Mesendoderm (in vitro differentiated cells): ENCODE measurements at regions not wholly inside any gene's neighbourhood (a gene's known extent, or its start where the extent isn't known, plus 50 kb on each side); places are given as distances from the start of the nearest gene placed in this dataset.

Experiments used
- DNase-seq: peaks from one replicate; pipeline ENCODE4 v3.0.0; 2013
- H2AK5ac ChIP-seq: 2 replicates; pipeline ENCODE4 v1.6.1; 2013; ENCODE audit warnings: low read length, inconsistent platforms
- H2BK120ac ChIP-seq: 2 replicates; pipeline ENCODE4 v1.6.1; 2013; ENCODE audit warnings: low read depth, mild to moderate bottlenecking, low read length, moderate library complexity, mixed read lengths
- H2BK15ac ChIP-seq: replicated peaks from 2 replicates; pipeline ENCODE4 v1.6.1; 2013; ENCODE audit warnings: low read depth, mild to moderate bottlenecking, moderate library complexity
- H2BK5ac ChIP-seq: 2 replicates; pipeline ENCODE4 v1.6.1; 2013; ENCODE audit warnings: low read length, inconsistent platforms
- H3K18ac ChIP-seq: 2 replicates; pipeline ENCODE4 v1.6.1; 2013; ENCODE audit warnings: mild to moderate bottlenecking, low read length, mixed read lengths
- H3K23ac ChIP-seq: one replicate; pipeline ENCODE4 v1.6.1; 2013; ENCODE audit warnings: low read length
- H3K27ac ChIP-seq: 2 replicates; pipeline ENCODE4 v1.5.1; 2013; ENCODE audit warnings: low read depth, mild to moderate bottlenecking, inconsistent platforms, low read length, moderate library complexity
- H3K27me3 ChIP-seq: 2 replicates; pipeline ENCODE4 v1.6.1; 2013; ENCODE audit warnings: low read length, control low read depth, mild to moderate bottlenecking, inconsistent platforms; ENCODE audit not compliant: insufficient read depth, poor library complexity
- H3K36me3 ChIP-seq: 2 replicates; pipeline ENCODE4 v1.6.1; 2013; ENCODE audit warnings: low read length, inconsistent platforms; ENCODE audit not compliant: control insufficient read depth, insufficient read depth
- H3K4ac ChIP-seq: one replicate; pipeline ENCODE4 v1.6.1; 2013; ENCODE audit warnings: low read depth, mild to moderate bottlenecking, low read length, moderate library complexity
- H3K4me1 ChIP-seq: 2 replicates; pipeline ENCODE4 v1.6.1; 2013; ENCODE audit warnings: low read depth, low read length, inconsistent platforms; ENCODE audit not compliant: control insufficient read depth
- H3K4me2 ChIP-seq: 2 replicates; pipeline ENCODE4 v1.6.1; 2013; ENCODE audit warnings: low read length
- H3K4me3 ChIP-seq: 2 replicates; pipeline ENCODE4 v1.5.1; 2013; ENCODE audit warnings: mild to moderate bottlenecking, low read length
- H3K56ac ChIP-seq: one replicate; pipeline ENCODE4 v1.6.1; 2013; ENCODE audit warnings: low read length
- H3K79me1 ChIP-seq: 2 replicates; pipeline ENCODE4 v1.6.1; 2013; ENCODE audit warnings: low read length, inconsistent platforms
- H3K79me2 ChIP-seq: 2 replicates; pipeline ENCODE4 v1.6.1; 2013; ENCODE audit warnings: mild to moderate bottlenecking, low read length; ENCODE audit not compliant: control insufficient read depth, insufficient read depth
- H3K9ac ChIP-seq: 2 replicates; pipeline ENCODE4 v1.6.1; 2013; ENCODE audit warnings: low read length, inconsistent platforms
- H4K5ac ChIP-seq: one replicate; pipeline ENCODE4 v1.6.1; 2013; ENCODE audit warnings: low read length
- H4K8ac ChIP-seq: one replicate; pipeline ENCODE4 v1.6.1; 2013; ENCODE audit warnings: low read depth, mild to moderate bottlenecking, control low read depth, low read length, moderate library complexity
- WGBS: extraction: QIAGEN DNeasy Blood & Tissue Kit; methylation state at CpG from one replicate; pipeline ENCODE4 v1.1.7; 2013; ENCODE audit warnings: low lambda C conversion rate, missing lambda C conversion rate; ENCODE audit not compliant: insufficient coverage; ENCODE audit errors: extremely low coverage; 5-methylcytosine and 5-hydroxymethylcytosine counted together

DNA sequence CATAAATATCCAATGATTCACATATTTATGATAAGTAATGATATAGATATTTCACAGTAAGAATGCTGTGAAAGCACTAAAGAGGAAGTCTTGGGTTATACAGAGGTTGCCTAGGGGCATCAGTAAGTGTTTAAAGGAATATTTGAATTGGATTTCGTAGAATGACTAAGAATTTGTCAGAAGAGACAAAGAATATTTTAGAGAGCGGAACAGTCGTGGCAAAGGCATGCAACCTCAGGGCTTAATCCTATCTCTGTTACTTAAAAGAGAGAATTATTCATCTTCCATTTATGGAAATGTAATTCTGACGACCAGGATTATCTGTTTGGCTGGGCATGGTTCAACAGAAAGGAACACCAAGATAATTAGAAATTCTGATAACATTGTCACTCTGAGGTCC lies 171.9 kb upstream of the NR5A2 start:
- Histone ChIP-seq H3K79me1 (no peaks in the 10 kb centered on the region), H3K79me2 (no peaks in the 10 kb centered on the region)
- WGBS, result 100% methylated on average over 2 of the region's 4 CpGs

DNA sequence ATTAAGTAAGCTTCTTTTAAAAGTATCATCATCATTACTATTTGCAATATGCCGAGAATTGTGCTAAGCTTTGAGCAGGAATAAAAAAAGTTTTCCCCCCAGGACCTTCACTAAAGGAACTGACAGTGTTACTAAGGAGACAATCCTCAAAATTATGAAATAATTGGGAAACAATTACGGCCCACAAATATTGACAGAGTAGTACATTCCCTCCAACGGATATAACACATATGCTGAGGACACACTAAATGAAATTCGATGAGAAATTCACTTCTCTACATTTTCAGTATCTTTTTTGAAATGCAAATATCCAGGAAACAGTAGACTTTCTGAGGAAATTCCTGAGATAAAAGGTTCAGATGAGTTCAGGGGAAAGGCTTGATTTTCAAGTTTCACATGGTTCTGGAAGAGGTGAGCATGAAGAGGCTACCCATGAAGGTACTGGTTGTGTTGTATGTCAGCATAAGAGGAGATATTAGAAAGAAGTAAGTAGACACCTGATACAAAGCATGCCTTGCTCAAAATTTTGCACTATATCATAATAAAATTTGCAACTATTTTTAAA lies 171.2 kb upstream of the NR5A2 start:
- Histone ChIP-seq H3K79me2 (no peaks in the 10 kb centered on the region), H4K8ac (no peak overlapping the region), H3K4me3 (no peak overlapping the region), H3K4me1 (peaks cover 3% of the 10 kb centered on the region), H3K4me2 (no peak overlapping the region), H2BK120ac (no peak overlapping the region), H2AK5ac (no peak overlapping the region), H3K4ac (no peak overlapping the region), H2BK5ac (no peak overlapping the region), H3K18ac (no peak overlapping the region), H3K56ac (no peak overlapping the region), H4K5ac (no peak overlapping the region), H2BK15ac (no peak overlapping the region), H3K36me3 (no peaks in the 10 kb centered on the region), H3K9ac (no peak overlapping the region), H3K79me1 (no peaks in the 10 kb centered on the region), H3K27ac (no peak overlapping the region), H3K27me3 (no peaks in the 10 kb centered on the region), H3K23ac (no peak overlapping the region)
- peak; percentile 51 for DNase-seq
- no CpG with 5 or more reads among the region's 4 CpGs for WGBS

More for the DNA sequence above, 171.9 kb upstream of the NR5A2 start:
- Histone ChIP-seq H3K27ac (no peak overlapping the region), H2BK5ac (no peak overlapping the region), H3K4ac (no peak overlapping the region), H2BK15ac (no peak overlapping the region), H3K4me3 (no peak overlapping the region), H3K9ac (no peak overlapping the region), H2AK5ac (no peak overlapping the region), H3K56ac (no peak overlapping the region), H4K5ac (no peak overlapping the region), H3K4me2 (no peak overlapping the region), H3K18ac (no peak overlapping the region), H2BK120ac (no peak overlapping the region), H3K4me1 (peaks cover 3% of the 10 kb centered on the region), H3K27me3 (no peaks in the 10 kb centered on the region), H3K23ac (no peak overlapping the region), H4K8ac (no peak overlapping the region), H3K36me3 (no peaks in the 10 kb centered on the region)
- DNase-seq, result peak; percentile 19

DNA sequence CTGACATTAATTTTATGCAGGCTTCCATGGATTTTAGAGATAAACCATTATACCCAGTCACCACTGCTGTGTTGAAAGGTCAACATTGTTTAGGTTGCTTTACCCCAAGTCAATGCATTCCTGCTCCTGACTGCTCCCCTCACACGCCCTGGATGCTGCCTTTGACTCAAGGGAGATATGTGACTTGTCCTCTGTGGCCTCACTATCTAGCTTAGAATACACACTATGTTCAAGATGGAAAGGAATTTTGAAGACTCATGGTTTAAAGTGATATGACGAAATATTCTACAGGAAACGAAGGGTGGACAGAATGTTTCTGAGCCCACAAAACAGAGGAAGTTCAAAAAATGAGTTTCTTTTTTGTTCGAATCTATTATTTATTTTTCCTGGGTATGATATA lies 170.4 kb upstream of the NR5A2 start:
- H3K79me2 ChIP-seq, result no peaks in the 10 kb centered on the region
- H3K18ac ChIP-seq, result no peak overlapping the region
- no peak overlapping the region for H2BK15ac ChIP-seq
- no peak overlapping the region for H3K23ac ChIP-seq
- peak; percentile 51 for DNase-seq
- H3K27ac ChIP-seq, result no peak overlapping the region
- H3K36me3 ChIP-seq, result no peaks in the 10 kb centered on the region
- H3K4me1 ChIP-seq, result peaks cover 3% of the 10 kb centered on the region
- H2AK5ac ChIP-seq, result no peak overlapping the region
- no peak overlapping the region for H3K9ac ChIP-seq
- H2BK5ac ChIP-seq, result no peak overlapping the region
- no peaks in the 10 kb centered on the region for H3K27me3 ChIP-seq
- H3K79me1 ChIP-seq, result no peaks in the 10 kb centered on the region
- no peak overlapping the region for H4K5ac ChIP-seq
- H3K4me3 ChIP-seq, result no peak overlapping the region
- no peak overlapping the region for H3K4ac ChIP-seq
- no peak overlapping the region for H3K56ac ChIP-seq
- no peak overlapping the region for H3K4me2 ChIP-seq
- H4K8ac ChIP-seq, result no peak overlapping the region
- no CpG with 5 or more reads among the region's 4 CpGs for WGBS
- no peak overlapping the region for H2BK120ac ChIP-seq

DNA sequence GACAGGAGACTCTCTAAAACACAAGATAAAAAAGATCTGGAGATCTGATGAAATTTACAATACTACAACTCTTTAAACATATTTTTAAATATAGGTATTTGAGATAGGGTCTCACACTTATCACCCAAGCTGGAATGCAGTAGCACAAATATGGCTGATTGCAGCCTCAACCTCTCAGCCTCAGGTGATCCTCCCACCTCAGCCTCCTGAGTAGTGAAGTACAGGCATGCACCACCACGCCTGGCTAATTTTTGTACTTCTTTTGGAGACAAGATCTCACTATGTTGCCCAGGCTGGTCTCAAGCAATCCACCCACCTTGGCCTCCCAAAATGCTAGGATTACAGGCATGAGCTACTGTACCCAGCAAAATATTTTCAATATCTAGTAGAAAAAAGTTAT lies 170.0 kb upstream of the NR5A2 start:
- H3K27ac ChIP-seq, result no peak overlapping the region

DNA sequence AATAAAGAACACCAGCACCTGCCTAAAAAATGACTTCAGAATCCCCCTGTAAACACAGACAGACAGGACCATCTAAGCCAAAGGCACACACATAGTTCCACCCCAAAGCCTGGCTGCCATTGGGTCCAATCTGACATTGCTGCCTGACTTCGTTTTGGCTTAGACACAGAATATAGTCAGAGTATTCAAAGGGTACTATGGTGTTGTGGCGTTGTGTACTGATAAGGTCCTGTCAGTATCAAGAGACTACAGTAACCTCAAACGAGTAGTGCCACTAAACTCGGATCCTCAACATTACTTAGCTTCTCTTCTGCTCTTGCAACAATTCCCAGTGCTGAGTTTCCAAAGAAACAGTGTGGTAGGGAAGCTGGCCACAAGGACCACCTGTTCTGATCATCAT lies 169.3 kb upstream of the NR5A2 start:
- no peaks in the 10 kb centered on the region for H3K79me1 ChIP-seq
- no peaks in the 10 kb centered on the region for H3K27me3 ChIP-seq
- WGBS, result no CpG with 5 or more reads among the region's 4 CpGs
- no peak overlapping the region for H2BK15ac ChIP-seq
- H3K4me2 ChIP-seq, result no peak overlapping the region
- H2BK5ac ChIP-seq, result no peak overlapping the region
- peaks cover 3% of the 10 kb centered on the region for H3K4me1 ChIP-seq
- no peak overlapping the region for H2AK5ac ChIP-seq
- H3K79me2 ChIP-seq, result no peaks in the 10 kb centered on the region
- H3K23ac ChIP-seq, result no peak overlapping the region
- no peak overlapping the region for H4K5ac ChIP-seq
- H3K4ac ChIP-seq, result no peak overlapping the region
- H3K56ac ChIP-seq, result no peak overlapping the region
- H3K4me3 ChIP-seq, result no peak overlapping the region
- no peak overlapping the region for H4K8ac ChIP-seq
- H2BK120ac ChIP-seq, result no peak overlapping the region
- DNase-seq, result no peak
- H3K18ac ChIP-seq, result no peak overlapping the region
- no peak overlapping the region for H3K27ac ChIP-seq
- H3K9ac ChIP-seq, result no peak overlapping the region
- no peaks in the 10 kb centered on the region for H3K36me3 ChIP-seq

More for the DNA sequence above, 170.0 kb upstream of the NR5A2 start:
- Histone ChIP-seq H3K18ac (no peak overlapping the region), H2BK15ac (no peak overlapping the region), H2BK5ac (no peak overlapping the region), H2AK5ac (no peak overlapping the region), H4K5ac (no peak overlapping the region), H3K36me3 (no peaks in the 10 kb centered on the region), H3K27me3 (no peaks in the 10 kb centered on the region), H3K4me3 (no peak overlapping the region), H2BK120ac (no peak overlapping the region), H3K9ac (no peak overlapping the region), H4K8ac (no peak overlapping the region), H3K79me2 (no peaks in the 10 kb centered on the region), H3K79me1 (no peaks in the 10 kb centered on the region), H3K4me2 (no peak overlapping the region), H3K4me1 (peaks cover 3% of the 10 kb centered on the region), H3K4ac (no peak overlapping the region), H3K23ac (no peak overlapping the region), H3K56ac (no peak overlapping the region)
- no CpG with 5 or more reads among the region's 1 CpG for WGBS
- no peak for DNase-seq

DNA sequence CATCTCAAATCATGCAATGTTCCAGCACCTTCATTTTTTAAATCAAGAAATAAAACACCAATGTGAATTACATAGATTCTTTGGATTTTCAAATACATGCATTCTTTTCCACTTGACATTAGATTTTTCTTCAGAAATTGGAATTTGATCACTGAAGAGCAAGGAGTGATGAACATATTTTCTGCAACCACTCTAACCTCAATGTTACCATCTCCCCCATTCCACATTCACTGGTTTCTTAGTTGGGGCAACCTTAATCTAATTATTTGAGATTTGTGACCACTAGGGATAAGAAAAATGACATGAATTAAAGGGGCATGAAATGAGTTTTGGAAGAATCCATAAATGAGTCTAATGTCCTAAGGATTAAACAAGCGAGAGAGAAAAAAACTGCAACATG lies 168.7 kb upstream of the NR5A2 start:
- H4K5ac ChIP-seq, result no peak overlapping the region
- no peaks in the 10 kb centered on the region for H3K36me3 ChIP-seq
- H3K4me3 ChIP-seq, result no peak overlapping the region
- no peak overlapping the region for H4K8ac ChIP-seq
- no peak overlapping the region for H3K23ac ChIP-seq
- H3K18ac ChIP-seq, result no peak overlapping the region
- H2BK5ac ChIP-seq, result no peak overlapping the region
- H3K4ac ChIP-seq, result no peak overlapping the region
- H3K56ac ChIP-seq, result no peak overlapping the region
- peaks cover 3% of the 10 kb centered on the region for H3K4me1 ChIP-seq
- no peak overlapping the region for H3K4me2 ChIP-seq
- no peak overlapping the region for H2AK5ac ChIP-seq
- no peak overlapping the region for H3K27ac ChIP-seq
- H3K9ac ChIP-seq, result no peak overlapping the region
- DNase-seq, result no peak
- H3K79me1 ChIP-seq, result no peaks in the 10 kb centered on the region
- no peak overlapping the region for H2BK120ac ChIP-seq
- H3K79me2 ChIP-seq, result no peaks in the 10 kb centered on the region
- H2BK15ac ChIP-seq, result no peak overlapping the region
- WGBS, result no CpG with 5 or more reads among the region's 1 CpG
- no peaks in the 10 kb centered on the region for H3K27me3 ChIP-seq
